ENCODE measurements at regions not wholly inside any gene's neighbourhood (a gene's known extent, or its start where the extent isn't known, plus 50 kb on each side); places are given as distances from the start of the nearest gene placed in this dataset.

- Mint-ChIP-seq H3K4me1 (ENCODE audit: unreplicated experiment) (no peaks in the 10 kb centered on the region), H3K27ac (ENCODE audit: unreplicated experiment) (no peak overlapping the region), H3K4me3 (ENCODE audit: unreplicated experiment) (no peak overlapping the region), H3K27me3 (ENCODE audit: unreplicated experiment) (no peaks in the 10 kb centered on the region), H3K36me3 (ENCODE audit: unreplicated experiment) (no peaks in the 10 kb centered on the region), H3K9me3 (ENCODE audit: unreplicated experiment) (peaks cover 7% of the 10 kb centered on the region)
- no peak for DNase-seq (ENCODE audit: extremely low spot score, unreplicated experiment)
- no peak for TF ChIP-seq CTCF (IDR thresholded peaks at IDR 0.05)
Measured at GRCh38 chr3:104566054-104566453, 800.7 kb upstream of the ALCAM start.

GRCh38 chr3:104575634-104576033, 791.1 kb upstream of the ALCAM start:
- Mint-ChIP-seq H3K9me3 (ENCODE audit: unreplicated experiment) (peaks cover 52% of the 10 kb centered on the region), H3K27me3 (ENCODE audit: unreplicated experiment) (no peaks in the 10 kb centered on the region), H3K27ac (ENCODE audit: unreplicated experiment) (no peak overlapping the region), H3K4me3 (ENCODE audit: unreplicated experiment) (no peak overlapping the region), H3K4me1 (ENCODE audit: unreplicated experiment) (peaks cover 6% of the 10 kb centered on the region), H3K36me3 (ENCODE audit: unreplicated experiment) (peaks cover 7% of the 10 kb centered on the region)
- no peak for TF ChIP-seq CTCF (IDR thresholded peaks at IDR 0.05)
- DNase-seq (ENCODE audit: extremely low spot score, unreplicated experiment): no peak

- H3K36me3 Mint-ChIP-seq (ENCODE audit: unreplicated experiment): peaks cover 7% of the 10 kb centered on the region
- H3K27ac Mint-ChIP-seq (ENCODE audit: unreplicated experiment): no peak overlapping the region
- no peaks in the 10 kb centered on the region for H3K4me1 Mint-ChIP-seq (ENCODE audit: unreplicated experiment)
- no peak for TF ChIP-seq CTCF (IDR thresholded peaks at IDR 0.05)
- no peak overlapping the region for H3K4me3 Mint-ChIP-seq (ENCODE audit: unreplicated experiment)
- peaks cover 58% of the 10 kb centered on the region for H3K9me3 Mint-ChIP-seq (ENCODE audit: unreplicated experiment)
- DNase-seq (ENCODE audit: extremely low spot score, unreplicated experiment): no peak
- no peaks in the 10 kb centered on the region for H3K27me3 Mint-ChIP-seq (ENCODE audit: unreplicated experiment)
Measured at GRCh38 chr3:104578558-104578957, 788.2 kb upstream of the ALCAM start.

GRCh38 chr3:104582092-104582491, 784.6 kb upstream of the ALCAM start:
- Mint-ChIP-seq H3K9me3 (ENCODE audit: unreplicated experiment) (peaks cover 29% of the 10 kb centered on the region), H3K4me1 (ENCODE audit: unreplicated experiment) (no peaks in the 10 kb centered on the region), H3K4me3 (ENCODE audit: unreplicated experiment) (no peak overlapping the region), H3K27me3 (ENCODE audit: unreplicated experiment) (no peaks in the 10 kb centered on the region), H3K27ac (ENCODE audit: unreplicated experiment) (no peak overlapping the region), H3K36me3 (ENCODE audit: unreplicated experiment) (no peaks in the 10 kb centered on the region)
- no peak for DNase-seq (ENCODE audit: extremely low spot score, unreplicated experiment)
- TF ChIP-seq CTCF (IDR thresholded peaks at IDR 0.05): no peak

- H3K4me3 Mint-ChIP-seq (ENCODE audit: unreplicated experiment): no peak overlapping the region
- no peak for DNase-seq (ENCODE audit: extremely low spot score, unreplicated experiment)
- no peak overlapping the region for H3K27ac Mint-ChIP-seq (ENCODE audit: unreplicated experiment)
- TF ChIP-seq CTCF (IDR thresholded peaks at IDR 0.05): no peak
- peaks cover 3% of the 10 kb centered on the region for H3K4me1 Mint-ChIP-seq (ENCODE audit: unreplicated experiment)
- H3K9me3 Mint-ChIP-seq (ENCODE audit: unreplicated experiment): peaks cover 15% of the 10 kb centered on the region
- no peaks in the 10 kb centered on the region for H3K27me3 Mint-ChIP-seq (ENCODE audit: unreplicated experiment)
- no peaks in the 10 kb centered on the region for H3K36me3 Mint-ChIP-seq (ENCODE audit: unreplicated experiment)
Measured at GRCh38 chr3:104584682-104585081, 782.0 kb upstream of the ALCAM start.
